GM23338 (cell line): ENCODE measurements at regions not wholly inside any gene's neighbourhood (a gene's known extent, or its start where the extent isn't known, plus 50 kb on each side); places are given as distances from the start of the nearest gene placed in this dataset.

Experiments
- ATAC-seq: fragments of 200-7000 bp; cut with Tn5 transposase; 3 replicates; pipeline ENCODE4 v1.9.1; 2020
- DNase-seq: peaks from one replicate; pipeline ENCODE4 v3.0.0-alpha.2; 2015; ENCODE audit warnings: low spot score
- H2AFZ ChIP-seq: fragments of 200-600 bp; sonication (generic); 2 replicates; pipeline ENCODE4 v1.8.0; 2016; ENCODE audit warnings: antibody characterized with exemption, mild to moderate bottlenecking, moderate library complexity
- H3F3A ChIP-seq: fragments of 200-600 bp; sonication (generic); replicated peaks from 2 replicates; pipeline ENCODE4 v1.8.0; 2017; ENCODE audit warnings: antibody characterized with exemption, mixed run types, low read depth
- H3K27ac ChIP-seq: fragments of 200-600 bp; sonication (generic); 2 replicates; pipeline ENCODE4 v1.6.1; 2016; ENCODE audit warnings: low read depth
- H3K27me3 ChIP-seq: fragments of 200-600 bp; sonication (generic); 2 replicates; pipeline ENCODE4 v1.8.0; 2016; ENCODE audit warnings: mild to moderate bottlenecking, mixed run types, moderate library complexity; ENCODE audit not compliant: insufficient read depth
- H3K36me3 ChIP-seq: fragments of 200-600 bp; sonication (generic); 2 replicates; pipeline ENCODE4 v1.8.0; 2016; ENCODE audit warnings: mild to moderate bottlenecking; ENCODE audit not compliant: insufficient read depth
- H3K4me1 ChIP-seq: fragments of 200-600 bp; sonication (generic); 2 replicates; pipeline ENCODE4 v1.8.0; 2016; ENCODE audit warnings: mild to moderate bottlenecking, moderate library complexity; ENCODE audit not compliant: insufficient read depth
- H3K4me2 ChIP-seq: fragments of 200-600 bp; sonication (generic); 2 replicates; pipeline ENCODE4 v1.7.1; 2017; ENCODE audit warnings: mixed run types
- H3K4me3 ChIP-seq: fragments of 200-600 bp; sonication (generic); 2 replicates; pipeline ENCODE4 v1.6.1; 2016; ENCODE audit warnings: mixed run types
- H3K79me2 ChIP-seq: fragments of 200-600 bp; sonication (generic); replicated peaks from 2 replicates; pipeline ENCODE4 v1.8.0; 2017; ENCODE audit warnings: mild to moderate bottlenecking; ENCODE audit not compliant: insufficient read depth
- H3K9me2 ChIP-seq: fragments of 200-600 bp; sonication (generic); 2 replicates; pipeline ENCODE4 v1.8.0; 2017; ENCODE audit not compliant: insufficient read depth
- H4K20me1 ChIP-seq: fragments of 200-600 bp; sonication (generic); replicated peaks from 2 replicates; pipeline ENCODE4 v1.8.0; 2017; ENCODE audit warnings: mild to moderate bottlenecking; ENCODE audit not compliant: insufficient read depth
- H3K27ac Mint-ChIP-seq: 2 replicates; pipeline ENCODE4 v1.8.0; 2020; ENCODE audit warnings: inconsistent platforms, mild to moderate bottlenecking, moderate library complexity, mixed read lengths
- H3K27me3 Mint-ChIP-seq: 3 replicates; pipeline ENCODE4 v1.8.0; 2022; ENCODE audit warnings: low read depth, mild to moderate bottlenecking, moderate library complexity, mixed read lengths, inconsistent platforms; ENCODE audit not compliant: insufficient read depth, poor library complexity
- H3K36me3 Mint-ChIP-seq: 3 replicates; pipeline ENCODE4 v1.8.0; 2021; ENCODE audit warnings: low read depth, mild to moderate bottlenecking, inconsistent platforms, moderate library complexity, mixed read lengths
- H3K4me1 Mint-ChIP-seq: 3 replicates; pipeline ENCODE4 v1.8.0; 2020; ENCODE audit warnings: mild to moderate bottlenecking, inconsistent platforms, mixed read lengths
- H3K4me3 Mint-ChIP-seq: 3 replicates; pipeline ENCODE4 v1.8.0; 2021; ENCODE audit warnings: moderate library complexity, mild to moderate bottlenecking, inconsistent platforms, mixed read lengths
- H3K9me3 Mint-ChIP-seq: 3 replicates; pipeline ENCODE4 v1.8.0; 2020; ENCODE audit warnings: moderate library complexity, mild to moderate bottlenecking, inconsistent platforms, mixed read lengths
- CTCF ChIP-seq, 2 experiments: fragments of 200-600 bp in 1 of 2; sonication (generic) in 1 of 2; conservative IDR thresholded peaks; 2 replicates each; pipeline versions ENCODE4 v1.5.1 to v1.6.1; 2016 to 2017; ENCODE audit warnings: antibody characterized with exemption in 2 of 2, low read depth in 2 of 2, mild to moderate bottlenecking in 2 of 2, moderate library complexity in 1 of 2
- STAT1 ChIP-seq: IDR thresholded peaks from one replicate; pipeline ENCODE4 v1.6.1; 2016; ENCODE audit warnings: antibody characterized with exemption; ENCODE audit not compliant: unreplicated experiment
- ZNF331 ChIP-seq: fragments of 250-450 bp; sonication (Bioruptor Pico); IDR thresholded peaks from 2 replicates; pipeline ENCODE4 v1.5.0; 2020; ENCODE audit warnings: low read depth, mild to moderate bottlenecking, moderate library complexity
- ZNF462 ChIP-seq: fragments of 250-450 bp; sonication (Bioruptor Pico); IDR thresholded peaks from 2 replicates; pipeline ENCODE4 v1.5.0; 2020; ENCODE audit warnings: mild to moderate bottlenecking, moderate library complexity
- TF ChIP-seq, protein P1 (sequence below): IDR thresholded peaks from one replicate; pipeline ENCODE4 v1.6.1; 2018; ENCODE audit warnings: antibody characterized with exemption; ENCODE audit not compliant: unreplicated experiment

DNA sequence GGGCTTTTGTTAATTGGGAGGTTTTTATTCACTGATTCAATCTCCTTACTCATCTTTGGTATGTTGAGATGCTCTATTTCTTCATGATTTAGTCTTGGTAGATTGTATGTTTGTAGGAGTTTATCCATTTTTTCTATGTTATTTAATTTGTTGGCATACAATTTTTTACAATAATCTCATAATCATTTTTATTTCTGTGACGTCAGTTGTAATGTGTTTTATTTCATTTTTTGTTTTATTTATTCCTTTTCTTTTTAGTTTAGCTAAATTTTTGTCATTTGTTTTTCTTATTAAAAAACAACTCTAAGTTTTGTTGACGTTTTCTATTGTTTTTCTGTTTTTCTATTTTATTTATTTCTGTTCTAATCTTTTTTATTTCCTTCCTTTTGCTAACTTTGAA, 389.8 kb downstream of the HS3ST3B1 start (continued):
- TF ChIP-seq, protein P1, sequence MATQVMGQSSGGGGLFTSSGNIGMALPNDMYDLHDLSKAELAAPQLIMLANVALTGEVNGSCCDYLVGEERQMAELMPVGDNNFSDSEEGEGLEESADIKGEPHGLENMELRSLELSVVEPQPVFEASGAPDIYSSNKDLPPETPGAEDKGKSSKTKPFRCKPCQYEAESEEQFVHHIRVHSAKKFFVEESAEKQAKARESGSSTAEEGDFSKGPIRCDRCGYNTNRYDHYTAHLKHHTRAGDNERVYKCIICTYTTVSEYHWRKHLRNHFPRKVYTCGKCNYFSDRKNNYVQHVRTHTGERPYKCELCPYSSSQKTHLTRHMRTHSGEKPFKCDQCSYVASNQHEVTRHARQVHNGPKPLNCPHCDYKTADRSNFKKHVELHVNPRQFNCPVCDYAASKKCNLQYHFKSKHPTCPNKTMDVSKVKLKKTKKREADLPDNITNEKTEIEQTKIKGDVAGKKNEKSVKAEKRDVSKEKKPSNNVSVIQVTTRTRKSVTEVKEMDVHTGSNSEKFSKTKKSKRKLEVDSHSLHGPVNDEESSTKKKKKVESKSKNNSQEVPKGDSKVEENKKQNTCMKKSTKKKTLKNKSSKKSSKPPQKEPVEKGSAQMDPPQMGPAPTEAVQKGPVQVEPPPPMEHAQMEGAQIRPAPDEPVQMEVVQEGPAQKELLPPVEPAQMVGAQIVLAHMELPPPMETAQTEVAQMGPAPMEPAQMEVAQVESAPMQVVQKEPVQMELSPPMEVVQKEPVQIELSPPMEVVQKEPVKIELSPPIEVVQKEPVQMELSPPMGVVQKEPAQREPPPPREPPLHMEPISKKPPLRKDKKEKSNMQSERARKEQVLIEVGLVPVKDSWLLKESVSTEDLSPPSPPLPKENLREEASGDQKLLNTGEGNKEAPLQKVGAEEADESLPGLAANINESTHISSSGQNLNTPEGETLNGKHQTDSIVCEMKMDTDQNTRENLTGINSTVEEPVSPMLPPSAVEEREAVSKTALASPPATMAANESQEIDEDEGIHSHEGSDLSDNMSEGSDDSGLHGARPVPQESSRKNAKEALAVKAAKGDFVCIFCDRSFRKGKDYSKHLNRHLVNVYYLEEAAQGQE: no peak
- no peak for TF ChIP-seq ZNF331
- TF ChIP-seq STAT1: no peak

DNA sequence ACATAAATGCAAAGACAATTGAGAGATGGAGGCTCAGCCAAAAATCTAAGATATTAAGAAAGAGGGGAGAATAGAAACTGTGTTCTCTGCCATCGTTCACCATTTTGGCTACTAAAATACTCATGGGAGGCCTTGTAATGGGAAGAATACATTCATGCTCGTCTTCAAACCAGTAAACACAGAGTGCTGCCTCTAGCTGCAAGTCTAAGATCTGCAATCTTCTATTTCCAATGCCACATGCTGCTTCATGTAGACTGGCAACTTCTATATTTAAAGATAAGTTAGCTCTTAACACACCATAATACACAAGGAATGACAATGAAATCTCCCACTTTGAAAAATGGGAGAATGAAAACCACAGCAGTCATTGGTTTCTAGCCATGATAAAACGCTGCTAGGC, 387.3 kb downstream of the HS3ST3B1 start:
- no peak overlapping the region for H3K27ac ChIP-seq
- H3K79me2 ChIP-seq: no peaks in the 10 kb centered on the region
- Mint-ChIP-seq H3K9me3 (peaks cover 10% of the 10 kb centered on the region; the same call in 2 of the 3 replicates), H3K27me3 (peaks cover 2% of the 10 kb centered on the region), H3K27ac (no peak overlapping the region), H3K4me1 (no peaks in the 10 kb centered on the region), H3K4me3 (no peak overlapping the region), H3K36me3 (no peaks in the 10 kb centered on the region; the same call in 2 of the 3 replicates)
- H3F3A ChIP-seq: no peaks in the 10 kb centered on the region
- H3K27me3 ChIP-seq: no peaks in the 10 kb centered on the region
- no peak overlapping the region for H3K4me3 ChIP-seq
- ATAC-seq (no peak), DNase-seq (peak; percentile 34)
- no peaks in the 10 kb centered on the region for H3K4me1 ChIP-seq
- no peak overlapping the region for H3K4me2 ChIP-seq
- no peaks in the 10 kb centered on the region for H3K36me3 ChIP-seq
- no peak overlapping the region for H2AFZ ChIP-seq
- TF ChIP-seq CTCF (conservative IDR thresholded peaks at IDR 0.05; ENCODE audit: low read depth in 2 of 2): peak; percentile 47 to 51
- TF ChIP-seq ZNF462: no peak
- H4K20me1 ChIP-seq: no peaks in the 10 kb centered on the region
- no peaks in the 10 kb centered on the region for H3K9me2 ChIP-seq
